CD8-positive, alpha-beta memory T cell (primary cell): ENCODE measurements at regions not wholly inside any gene's neighbourhood (a gene's known extent, or its start where the extent isn't known, plus 50 kb on each side); places are given as distances from the start of the nearest gene placed in this dataset.

ENCODE experiments used
- CTCF ChIA-PET: fragments of 350-600 bp; sonication (Branson Sonifier 250); formaldehyde crosslinking; loops from one replicate; lab custom pipeline; 2021; ENCODE audit warnings: antibody characterized with exemption; lab: Charles Lee
- POLR2A ChIA-PET: fragments of 350-600 bp; sonication (Branson Sonifier 250); formaldehyde crosslinking; loops from one replicate; lab custom pipeline; 2021; ENCODE audit warnings: antibody characterized with exemption; lab: Charles Lee
- DNase-seq, 5 donors: peaks; one replicate each; pipeline versions ENCODE4 v3.0.0 to v3.0.0-alpha.2; 2020 to 2022; ENCODE audit warnings: mixed read lengths in 1 of 5
- H3K27ac ChIP-seq: one replicate; pipeline ENCODE4 v1.7.0; 2013; ENCODE audit warnings: low read depth, mild to moderate bottlenecking, low read length, moderate library complexity
- H3K27me3 ChIP-seq: 2 replicates; pipeline ENCODE4 v1.7.0; 2013; ENCODE audit warnings: low read length, mild to moderate bottlenecking; ENCODE audit not compliant: insufficient read depth, poor library complexity, severe bottlenecking
- H3K36me3 ChIP-seq: 2 replicates; pipeline ENCODE4 v1.7.0; 2013; ENCODE audit warnings: mild to moderate bottlenecking, low read length, moderate library complexity; ENCODE audit not compliant: insufficient read depth
- H3K4me1 ChIP-seq: 2 replicates; pipeline ENCODE4 v1.7.0; 2013; ENCODE audit warnings: mild to moderate bottlenecking, low read length, moderate library complexity; ENCODE audit not compliant: insufficient read depth
- H3K4me3 ChIP-seq: 2 replicates; pipeline ENCODE4 v1.7.0; 2013; ENCODE audit warnings: mild to moderate bottlenecking, low read length
- H3K9me3 ChIP-seq: 2 replicates; pipeline ENCODE4 v1.7.0; 2013; ENCODE audit warnings: mild to moderate bottlenecking, low read length
- H3K27ac Mint-ChIP-seq, 8 donors: one replicate each; pipeline ENCODE4 v1.8.0; 2020 to 2021; ENCODE audit warnings: mixed read lengths in 8 of 8, mild to moderate bottlenecking in 6 of 8, inconsistent platforms in 3 of 8, moderate library complexity in 3 of 8
- H3K27me3 Mint-ChIP-seq, 2 donors: one replicate each; pipeline ENCODE4 v1.8.0; 2020 to 2021; ENCODE audit warnings: mixed read lengths in 2 of 2, mild to moderate bottlenecking in 1 of 2, moderate library complexity in 1 of 2
- H3K36me3 Mint-ChIP-seq, 3 donors: one replicate each; pipeline ENCODE4 v1.8.0; 2020 to 2021; ENCODE audit warnings: mixed read lengths in 3 of 3, inconsistent platforms in 1 of 3, mild to moderate bottlenecking in 1 of 3
- H3K4me1 Mint-ChIP-seq, 3 donors: one replicate each; pipeline ENCODE4 v1.8.0; 2020 to 2021; ENCODE audit warnings: mixed read lengths in 3 of 3, inconsistent platforms in 1 of 3, mild to moderate bottlenecking in 1 of 3
- H3K4me3 Mint-ChIP-seq, 7 donors: one replicate each; pipeline ENCODE4 v1.8.0; 2020 to 2021; ENCODE audit warnings: mixed read lengths in 7 of 7, mild to moderate bottlenecking in 6 of 7, moderate library complexity in 4 of 7, inconsistent platforms in 2 of 7
- H3K9me3 Mint-ChIP-seq, 5 donors: one replicate each; pipeline ENCODE4 v1.8.0; 2020 to 2022; ENCODE audit warnings: mixed read lengths in 5 of 5, mild to moderate bottlenecking in 3 of 5, moderate library complexity in 2 of 5, inconsistent platforms in 1 of 5

- Histone ChIP-seq H3K27ac (no peak overlapping the region), H3K36me3 (no peaks in the 10 kb centered on the region), H3K9me3 (no peaks in the 10 kb centered on the region), H3K27me3 (no peaks in the 10 kb centered on the region), H3K4me3 (no peak overlapping the region), H3K4me1 (no peaks in the 10 kb centered on the region)
- no peak for DNase-seq
- Mint-ChIP-seq H3K36me3 (peaks cover 11 to 13% (median 11%) of the 10 kb centered on the region in 3 donors), H3K27ac (peak overlapping the region in 2 of 8 donors; percentile 3 to 91), H3K4me1 (peaks cover 10 to 34% (median 25%) of the 10 kb centered on the region in 3 donors), H3K4me3 (no peak overlapping the region), H3K27me3 (no peaks in the 10 kb centered on the region), H3K9me3 (peaks cover 0 to 2% (median 0%) of the 10 kb centered on the region in 5 donors)
- POLR2A ChIA-PET: no interaction called here
- CTCF ChIA-PET: no interaction called here
These were observed 410.7 kb upstream of the RGS6 start for GRCh38 chr14:71521238-71522135.

- Histone ChIP-seq H3K4me1 (no peaks in the 10 kb centered on the region), H3K36me3 (no peaks in the 10 kb centered on the region), H3K27me3 (no peaks in the 10 kb centered on the region), H3K9me3 (no peaks in the 10 kb centered on the region), H3K27ac (no peak overlapping the region), H3K4me3 (no peak overlapping the region)
- H3K4me1 Mint-ChIP-seq: peaks cover 10 to 34% (median 25%) of the 10 kb centered on the region in 3 donors
- POLR2A ChIA-PET: no interaction called here
- H3K9me3 Mint-ChIP-seq: no peaks in the 10 kb centered on the region
- H3K27me3 Mint-ChIP-seq: no peaks in the 10 kb centered on the region
- H3K27ac Mint-ChIP-seq: peak overlapping the region in 2 of 8 donors; percentile 30 to 80
- peaks cover 5 to 10% (median 6%) of the 10 kb centered on the region in 3 donors for H3K36me3 Mint-ChIP-seq
- CTCF ChIA-PET: no interaction called here
- DNase-seq: no peak
- no peak overlapping the region for H3K4me3 Mint-ChIP-seq
These were observed 408.5 kb upstream of the RGS6 start for GRCh38 chr14:71523630-71524319.

GRCh38 chr14:71524320-71524982 is 407.8 kb upstream of the RGS6 start:
- Histone ChIP-seq H3K27ac (no peak overlapping the region), H3K27me3 (no peaks in the 10 kb centered on the region), H3K4me3 (no peak overlapping the region), H3K36me3 (no peaks in the 10 kb centered on the region), H3K4me1 (no peaks in the 10 kb centered on the region), H3K9me3 (no peaks in the 10 kb centered on the region)
- Mint-ChIP-seq H3K4me3 (no peak overlapping the region), H3K9me3 (no peaks in the 10 kb centered on the region), H3K4me1 (peaks cover 10 to 34% (median 25%) of the 10 kb centered on the region in 3 donors), H3K36me3 (peaks cover 3 to 11% (median 4%) of the 10 kb centered on the region in 3 donors), H3K27me3 (no peaks in the 10 kb centered on the region), H3K27ac (no peak overlapping the region)
- CTCF ChIA-PET: interaction anchor here (1.3 kb wide), 1 partner anchor 8 kb away, joined by 5 read pairs; no protein-coding TSS in a partner anchor
- no peak for DNase-seq
- POLR2A ChIA-PET: no interaction called here

- Mint-ChIP-seq H3K27ac (no peak overlapping the region), H3K4me1 (peaks cover 10 to 34% (median 25%) of the 10 kb centered on the region in 3 donors), H3K4me3 (no peak overlapping the region), H3K27me3 (no peaks in the 10 kb centered on the region), H3K9me3 (no peaks in the 10 kb centered on the region), H3K36me3 (peaks cover 4 to 24% (median 6%) of the 10 kb centered on the region in 3 donors)
- DNase-seq: no peak
- POLR2A ChIA-PET: no interaction called here
- no peak overlapping the region for H3K4me3 ChIP-seq
- CTCF ChIA-PET: interaction anchor here (1.2 to 1.3 kb wide), 2 partner anchors 9 to 28 kb away, joined by 3 to 5 read pairs; no protein-coding TSS in a partner anchor
- H3K27ac ChIP-seq: no peak overlapping the region
- H3K27me3 ChIP-seq: no peaks in the 10 kb centered on the region
- H3K9me3 ChIP-seq: no peaks in the 10 kb centered on the region
- H3K4me1 ChIP-seq: no peaks in the 10 kb centered on the region
- no peaks in the 10 kb centered on the region for H3K36me3 ChIP-seq
These were observed 406.5 kb upstream of the RGS6 start for GRCh38 chr14:71525663-71526221.

DNA sequence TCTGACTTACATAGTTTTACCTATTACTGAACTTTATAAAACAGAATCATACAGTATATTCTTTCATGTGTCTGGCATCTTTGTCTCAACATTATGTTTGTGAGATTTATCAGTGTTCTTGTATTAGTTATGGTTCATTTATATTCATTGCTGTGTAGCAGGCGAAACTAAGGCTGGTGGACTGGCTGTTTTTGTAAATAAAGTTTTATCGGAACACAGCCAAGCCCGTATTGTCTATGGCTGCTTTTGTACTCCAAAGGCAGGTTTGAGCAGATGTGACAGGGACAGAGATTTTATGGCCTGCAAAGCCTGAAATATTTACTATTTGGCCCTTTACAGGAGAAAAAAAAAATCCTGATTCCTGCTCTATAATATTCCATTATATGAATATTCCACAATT is 405.8 kb upstream of the RGS6 start:
- CTCF ChIA-PET: interaction anchor here (1.2 kb wide), 1 partner anchor 29 kb away, joined by 3 read pairs; no protein-coding TSS in a partner anchor
- no peak for DNase-seq
- no peaks in the 10 kb centered on the region for H3K27me3 Mint-ChIP-seq
- peaks cover 4 to 29% (median 7%) of the 10 kb centered on the region in 3 donors for H3K36me3 Mint-ChIP-seq
- H3K4me3 Mint-ChIP-seq: no peak overlapping the region
- Histone ChIP-seq H3K4me1 (no peaks in the 10 kb centered on the region), H3K36me3 (no peaks in the 10 kb centered on the region), H3K4me3 (no peak overlapping the region), H3K9me3 (no peaks in the 10 kb centered on the region), H3K27me3 (no peaks in the 10 kb centered on the region), H3K27ac (no peak overlapping the region)
- POLR2A ChIA-PET: no interaction called here
- no peak overlapping the region for H3K27ac Mint-ChIP-seq
- peaks cover 9 to 29% (median 25%) of the 10 kb centered on the region in 3 donors for H3K4me1 Mint-ChIP-seq
- H3K9me3 Mint-ChIP-seq: no peaks in the 10 kb centered on the region

GRCh38 chr14:71527838-71528237 is 404.4 kb upstream of the RGS6 start:
- Mint-ChIP-seq H3K9me3 (no peaks in the 10 kb centered on the region), H3K27me3 (no peaks in the 10 kb centered on the region), H3K4me3 (no peak overlapping the region), H3K36me3 (peaks cover 6 to 33% (median 7%) of the 10 kb centered on the region in 3 donors), H3K4me1 (peaks cover 4 to 20% (median 17%) of the 10 kb centered on the region in 3 donors), H3K27ac (no peak overlapping the region)
- Histone ChIP-seq H3K27ac (no peak overlapping the region), H3K36me3 (no peaks in the 10 kb centered on the region), H3K4me1 (no peaks in the 10 kb centered on the region), H3K9me3 (no peaks in the 10 kb centered on the region), H3K27me3 (no peaks in the 10 kb centered on the region), H3K4me3 (no peak overlapping the region)
- POLR2A ChIA-PET: no interaction called here
- CTCF ChIA-PET: interaction anchor here (1.2 kb wide), 1 partner anchor 389 kb away, joined by 3 read pairs; no protein-coding TSS in a partner anchor
- DNase-seq: no peak

DNA sequence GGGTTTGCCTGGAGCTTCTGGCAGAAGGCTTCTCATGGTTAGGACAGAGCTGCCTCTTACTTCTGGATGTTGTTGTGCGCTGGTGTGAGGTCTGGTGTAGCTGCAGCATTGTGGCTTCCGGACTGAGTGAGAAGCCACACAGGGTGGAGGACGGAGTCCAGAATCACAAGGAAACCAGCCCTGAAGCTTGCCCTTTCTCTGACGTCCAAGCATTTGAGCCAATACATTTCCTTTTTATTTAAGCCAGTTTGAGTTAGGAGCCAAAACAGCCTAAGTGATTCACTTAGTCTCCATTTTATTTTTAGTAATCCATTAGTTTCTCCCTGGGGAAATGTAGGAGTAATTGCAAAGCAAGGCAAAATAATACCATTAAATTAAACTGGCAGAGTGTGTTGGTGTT is 402.4 kb upstream of the RGS6 start:
- H3K4me1 Mint-ChIP-seq: peaks cover 0 to 3% (median under 1%) of the 10 kb centered on the region in 3 donors
- H3K9me3 Mint-ChIP-seq: no peaks in the 10 kb centered on the region
- POLR2A ChIA-PET: no interaction called here
- no peaks in the 10 kb centered on the region for H3K27me3 Mint-ChIP-seq
- CTCF ChIA-PET: no interaction called here
- H3K4me3 ChIP-seq: no peak overlapping the region
- no peaks in the 10 kb centered on the region for H3K27me3 ChIP-seq
- H3K9me3 ChIP-seq: no peaks in the 10 kb centered on the region
- no peaks in the 10 kb centered on the region for H3K4me1 ChIP-seq
- DNase-seq: no peak
- H3K27ac ChIP-seq: no peak overlapping the region
- peak overlapping the region in 3 of 8 donors; percentile 11 to 91 (median 31) for H3K27ac Mint-ChIP-seq
- peak overlapping the region in 3 of 7 donors; percentile 7 to 34 (median 28) for H3K4me3 Mint-ChIP-seq
- no peaks in the 10 kb centered on the region for H3K36me3 ChIP-seq
- peaks cover 6 to 33% (median 7%) of the 10 kb centered on the region in 3 donors for H3K36me3 Mint-ChIP-seq
